K562 (cell line): ENCODE measurements at regions not wholly inside any gene's neighbourhood (a gene's known extent, or its start where the extent isn't known, plus 50 kb on each side); places are given as distances from the start of the nearest gene placed in this dataset.
A peak's percentile ranks its signal among the peaks of the same experiment; 100 is the strongest.

Source experiments
- ATAC-seq: fragments of 200-7000 bp; cut with Tn5 transposase; 3 replicates; pipeline ENCODE4 v1.9.1; 2020; ENCODE audit warnings: moderate library complexity
- BruUV-seq: library from RNA; stranded (reverse); fragments of 400-500 nt; replicated peaks from 2 replicates; lab custom pipeline; 2021; lab: Mats Ljungman, UMichigan
- CTCF ChIA-PET: fragments of 300-600 bp; formaldehyde crosslinking; extraction: SDS; loops from one replicate; lab custom pipeline; 2021; ENCODE audit warnings: low intra/inter-chr PET ratio; lab: Yijun Ruan, JAX
- POLR2A ChIA-PET: fragments of 300-600, 350-650 bp; sonication (Branson Sonifier 250); formaldehyde crosslinking; extraction: SDS; loops from one replicate; lab custom pipeline; 2021; ENCODE audit warnings: antibody characterized with exemption, inconsistent platforms; lab: Yijun Ruan, JAX
- DNase-seq, 4 experiments: peaks; one replicate each; pipeline versions ENCODE4 v3.0.0 to v3.0.0-alpha.2; 2011 to 2018; ENCODE audit warnings: low spot score in 3 of 4, mixed read lengths in 3 of 4; ENCODE audit errors: extremely low read depth in 1 of 4
- FAIRE-seq: peaks from 2 replicates; lab custom pipeline; 2011; peaks lifted over from hg19 to GRCh38; lab: Jason Lieb, UNC
- H2AFZ ChIP-seq: 2 replicates; pipeline ENCODE4 v1.6.0; 2011; ENCODE audit warnings: low read depth, low read length, control low read depth, inconsistent platforms
- H3K27ac ChIP-seq: fragments of 200-600 bp; 3 replicates; pipeline ENCODE4 v1.8.0; 2011; ENCODE audit warnings: low read depth, mild to moderate bottlenecking, control low read depth, inconsistent platforms, low read length, moderate library complexity, mixed read lengths; ENCODE audit errors: extremely low read depth
- H3K27me3 ChIP-seq, 2 experiments: fragments of 300-600 bp in 1 of 2; 2 replicates in 1 of 2; 3 replicates in 1 of 2; pipeline versions ENCODE4 v1.6.0 to v1.8.0; 2011; ENCODE audit warnings: inconsistent platforms in 2 of 2, low read length in 2 of 2, mild to moderate bottlenecking in 1 of 2, mixed read lengths in 1 of 2, moderate library complexity in 1 of 2; ENCODE audit not compliant: control insufficient read depth in 2 of 2, insufficient read depth in 2 of 2
- H3K36me3 ChIP-seq: fragments of 300-600 bp; 3 replicates; pipeline ENCODE4 v1.8.0; 2011; ENCODE audit warnings: mild to moderate bottlenecking, low read length, inconsistent platforms; ENCODE audit not compliant: control insufficient read depth, insufficient read depth
- H3K4me1 ChIP-seq, 2 experiments: fragments of 200-600 bp in 1 of 2; replicated peaks in 1 of 2; 2 replicates in 1 of 2; 3 replicates in 1 of 2; pipeline versions ENCODE4 v1.5.1 to v1.8.0; 2011; ENCODE audit warnings: inconsistent platforms in 2 of 2, low read length in 2 of 2, mild to moderate bottlenecking in 1 of 2, mixed read lengths in 1 of 2, moderate library complexity in 1 of 2; ENCODE audit not compliant: control insufficient read depth in 2 of 2, insufficient read depth in 2 of 2
- H3K4me2 ChIP-seq: 2 replicates; pipeline ENCODE4 v1.6.1; 2011; ENCODE audit warnings: low read length, control low read depth, inconsistent platforms, mixed read lengths; ENCODE audit not compliant: insufficient read depth
- H3K4me3 ChIP-seq: fragments of 200-600 bp; sonication (generic), shearing (Covaris generic); 2 replicates; pipeline ENCODE4 v1.5.1; 2016; ENCODE audit warnings: control low read depth, inconsistent platforms
- H3K79me2 ChIP-seq: fragments of 200-600 bp; 3 replicates; pipeline ENCODE4 v1.8.0; 2011; ENCODE audit warnings: low read length, inconsistent platforms; ENCODE audit not compliant: control insufficient read depth, insufficient read depth
- H3K9ac ChIP-seq, 2 experiments: 2 replicates each; pipeline versions ENCODE4 v1.6.0 to v1.6.1; 2011; ENCODE audit warnings: low read depth in 2 of 2, low read length in 2 of 2, control low read depth in 1 of 2, inconsistent platforms in 1 of 2, mild to moderate bottlenecking in 1 of 2, mixed read lengths in 1 of 2; ENCODE audit not compliant: insufficient read depth in 1 of 2
- H3K9me1 ChIP-seq: one replicate; pipeline ENCODE4 v1.6.0; 2011; ENCODE audit warnings: inconsistent platforms, mild to moderate bottlenecking, low read length, moderate library complexity; ENCODE audit not compliant: control insufficient read depth, insufficient read depth
- H3K9me3 ChIP-seq: replicated peaks from 2 replicates; pipeline ENCODE4 v1.5.1; 2011; ENCODE audit warnings: low read depth, low read length, inconsistent platforms; ENCODE audit not compliant: control insufficient read depth, insufficient read depth
- H4K20me1 ChIP-seq: replicated peaks from 2 replicates; pipeline ENCODE4 v1.6.1; 2011; ENCODE audit warnings: low read length, inconsistent platforms, mixed read lengths; ENCODE audit not compliant: control insufficient read depth, insufficient read depth
- GABPA ChIP-seq: fragments of 200-800 bp; sonication (Bioruptor generic); conservative IDR thresholded peaks from 2 replicates; pipeline ENCODE4 v1.6.1; 2016; ENCODE audit warnings: low read depth, missing genetic modification characterization, missing compliant biosample characterization
- NR2C1 ChIP-seq, 2 experiments: fragments of 450-650 bp; IDR thresholded peaks; 2 replicates each; pipeline ENCODE4 v1.6.1; 2017; ENCODE audit warnings: mild to moderate bottlenecking in 2 of 2, antibody characterized with exemption in 1 of 2, inconsistent platforms in 1 of 2, missing compliant biosample characterization in 1 of 2, missing genetic modification characterization in 1 of 2
- NR2C2 ChIP-seq, 2 experiments: fragments of 200-800 bp in 1 of 2; sonication (Bioruptor generic) in 1 of 2; sonication (generic) in 1 of 2; formaldehyde crosslinking in 1 of 2; IDR thresholded peaks; 2 replicates each; pipeline versions ENCODE4 v1.6.1 to v1.8.0; 2016 to 2022; ENCODE audit warnings: mild to moderate bottlenecking in 1 of 2, missing compliant biosample characterization in 1 of 2, missing genetic modification characterization in 1 of 2, missing genetic modification reagents in 1 of 2
- whole genome bisulfite sequencing: fragments of 100-300 bp; shearing (Covaris generic); methylation state at CpG from one replicate; pipeline ENCODE4 v1.1.6; 2016; ENCODE audit warnings: low coverage, mixed read lengths; ENCODE audit not compliant: insufficient coverage; ENCODE audit errors: missing lambda C conversion rate; 5-methylcytosine and 5-hydroxymethylcytosine counted together
- in situ Hi-C: fragments of 300-500 bp; cut with MboI; formaldehyde crosslinking; loops from 4 replicates; pipeline ENCODE4 v1.15.0; 2018; ENCODE audit warnings: inconsistent platforms, mixed read lengths
- intact Hi-C: fragments of 100-400 bp; cut with micrococcal nuclease; formaldehyde crosslinking; loops from 2 replicates; pipeline ENCODE4 v1.14.2; 2022
- TF ChIP-seq, protein P1 (sequence below), 2 experiments: fragments of 450-650 bp in 1 of 2; sonication (generic) in 1 of 2; formaldehyde crosslinking in 1 of 2; IDR thresholded peaks; 2 replicates each; pipeline versions ENCODE4 v1.7.1 to v1.9.0; 2016 to 2022; ENCODE audit warnings: inconsistent platforms in 1 of 2, mild to moderate bottlenecking in 1 of 2, missing genetic modification reagents in 1 of 2
- TF ChIP-seq, protein P2 (sequence below), 3 experiments: fragments of 200-800 bp in 1 of 3; fragments of 250-450 bp in 1 of 3; fragments of 450-650 bp in 1 of 3; sonication (Bioruptor Pico) in 1 of 3; sonication (Bioruptor generic) in 1 of 3; formaldehyde crosslinking in 1 of 3; IDR thresholded peaks; 2 replicates each; pipeline versions ENCODE4 v1.6.1 to v1.8.0; 2016 to 2022; ENCODE audit warnings: mild to moderate bottlenecking in 2 of 3, missing genetic modification characterization in 2 of 3, missing compliant biosample characterization in 1 of 3, moderate library complexity in 1 of 3

DNA sequence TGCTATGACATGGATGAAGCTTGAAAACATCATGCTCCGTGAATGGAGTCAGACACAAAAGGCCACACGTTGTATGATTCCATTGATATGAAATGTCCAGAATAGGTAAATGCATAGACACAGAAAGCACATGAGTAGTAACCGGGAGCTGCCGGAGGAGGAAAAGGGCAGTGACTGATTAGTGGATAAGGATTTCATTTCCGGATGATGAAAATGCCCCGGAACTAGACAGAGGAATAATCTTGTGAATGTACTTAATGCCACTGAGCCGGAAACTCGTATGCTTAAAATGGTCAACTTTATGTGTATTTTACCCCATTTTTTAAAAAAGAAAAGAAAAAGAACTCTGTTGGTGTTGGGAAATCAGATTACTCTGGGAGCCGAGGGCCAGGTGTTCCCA is 112.7 kb upstream of the FAM9B start:
- Histone ChIP-seq H3K27me3 (peaks cover 0 to 8% of the 10 kb centered on the region in 2 experiments; a peak in 2 of 5 replicates), H3K9me1 (no peaks in the 10 kb centered on the region), H2AFZ (no peak overlapping the region), H4K20me1 (no peaks in the 10 kb centered on the region), H3K79me2 (no peaks in the 10 kb centered on the region), H3K27ac (no peak overlapping the region), H3K4me3 (no peak overlapping the region), H3K36me3 (no peaks in the 10 kb centered on the region), H3K9me3 (no peaks in the 10 kb centered on the region), H3K4me1 (no peaks in the 10 kb centered on the region), H3K4me2 (no peak overlapping the region), H3K9ac (no peak overlapping the region)
- TF ChIP-seq, protein P1, sequence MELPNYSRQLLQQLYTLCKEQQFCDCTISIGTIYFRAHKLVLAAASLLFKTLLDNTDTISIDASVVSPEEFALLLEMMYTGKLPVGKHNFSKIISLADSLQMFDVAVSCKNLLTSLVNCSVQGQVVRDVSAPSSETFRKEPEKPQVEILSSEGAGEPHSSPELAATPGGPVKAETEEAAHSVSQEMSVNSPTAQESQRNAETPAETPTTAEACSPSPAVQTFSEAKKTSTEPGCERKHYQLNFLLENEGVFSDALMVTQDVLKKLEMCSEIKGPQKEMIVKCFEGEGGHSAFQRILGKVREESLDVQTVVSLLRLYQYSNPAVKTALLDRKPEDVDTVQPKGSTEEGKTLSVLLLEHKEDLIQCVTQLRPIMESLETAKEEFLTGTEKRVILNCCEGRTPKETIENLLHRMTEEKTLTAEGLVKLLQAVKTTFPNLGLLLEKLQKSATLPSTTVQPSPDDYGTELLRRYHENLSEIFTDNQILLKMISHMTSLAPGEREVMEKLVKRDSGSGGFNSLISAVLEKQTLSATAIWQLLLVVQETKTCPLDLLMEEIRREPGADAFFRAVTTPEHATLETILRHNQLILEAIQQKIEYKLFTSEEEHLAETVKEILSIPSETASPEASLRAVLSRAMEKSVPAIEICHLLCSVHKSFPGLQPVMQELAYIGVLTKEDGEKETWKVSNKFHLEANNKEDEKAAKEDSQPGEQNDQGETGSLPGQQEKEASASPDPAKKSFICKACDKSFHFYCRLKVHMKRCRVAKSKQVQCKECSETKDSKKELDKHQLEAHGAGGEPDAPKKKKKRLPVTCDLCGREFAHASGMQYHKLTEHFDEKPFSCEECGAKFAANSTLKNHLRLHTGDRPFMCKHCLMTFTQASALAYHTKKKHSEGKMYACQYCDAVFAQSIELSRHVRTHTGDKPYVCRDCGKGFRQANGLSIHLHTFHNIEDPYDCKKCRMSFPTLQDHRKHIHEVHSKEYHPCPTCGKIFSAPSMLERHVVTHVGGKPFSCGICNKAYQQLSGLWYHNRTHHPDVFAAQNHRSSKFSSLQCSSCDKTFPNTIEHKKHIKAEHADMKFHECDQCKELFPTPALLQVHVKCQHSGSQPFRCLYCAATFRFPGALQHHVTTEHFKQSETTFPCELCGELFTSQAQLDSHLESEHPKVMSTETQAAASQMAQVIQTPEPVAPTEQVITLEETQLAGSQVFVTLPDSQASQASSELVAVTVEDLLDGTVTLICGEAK (IDR thresholded peaks at IDR 0.05), result 0 out of 2 replicates have a peak, but pooled peaks have one; percentile 41
- TF ChIP-seq, protein P1 (CRISPR knock-in tag; IDR thresholded peaks at IDR 0.05), result no peak
- TF ChIP-seq, protein P2, sequence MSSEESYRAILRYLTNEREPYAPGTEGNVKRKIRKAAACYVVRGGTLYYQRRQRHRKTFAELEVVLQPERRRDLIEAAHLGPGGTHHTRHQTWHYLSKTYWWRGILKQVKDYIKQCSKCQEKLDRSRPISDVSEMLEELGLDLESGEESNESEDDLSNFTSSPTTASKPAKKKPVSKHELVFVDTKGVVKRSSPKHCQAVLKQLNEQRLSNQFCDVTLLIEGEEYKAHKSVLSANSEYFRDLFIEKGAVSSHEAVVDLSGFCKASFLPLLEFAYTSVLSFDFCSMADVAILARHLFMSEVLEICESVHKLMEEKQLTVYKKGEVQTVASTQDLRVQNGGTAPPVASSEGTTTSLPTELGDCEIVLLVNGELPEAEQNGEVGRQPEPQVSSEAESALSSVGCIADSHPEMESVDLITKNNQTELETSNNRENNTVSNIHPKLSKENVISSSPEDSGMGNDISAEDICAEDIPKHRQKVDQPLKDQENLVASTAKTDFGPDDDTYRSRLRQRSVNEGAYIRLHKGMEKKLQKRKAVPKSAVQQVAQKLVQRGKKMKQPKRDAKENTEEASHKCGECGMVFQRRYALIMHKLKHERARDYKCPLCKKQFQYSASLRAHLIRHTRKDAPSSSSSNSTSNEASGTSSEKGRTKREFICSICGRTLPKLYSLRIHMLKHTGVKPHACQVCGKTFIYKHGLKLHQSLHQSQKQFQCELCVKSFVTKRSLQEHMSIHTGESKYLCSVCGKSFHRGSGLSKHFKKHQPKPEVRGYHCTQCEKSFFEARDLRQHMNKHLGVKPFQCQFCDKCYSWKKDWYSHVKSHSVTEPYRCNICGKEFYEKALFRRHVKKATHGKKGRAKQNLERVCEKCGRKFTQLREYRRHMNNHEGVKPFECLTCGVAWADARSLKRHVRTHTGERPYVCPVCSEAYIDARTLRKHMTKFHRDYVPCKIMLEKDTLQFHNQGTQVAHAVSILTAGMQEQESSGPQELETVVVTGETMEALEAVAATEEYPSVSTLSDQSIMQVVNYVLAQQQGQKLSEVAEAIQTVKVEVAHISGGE (CRISPR knock-in tag; IDR thresholded peaks at IDR 0.05), result no peak
- TF ChIP-seq NR2C2 (CRISPR knock-in tag; IDR thresholded peaks at IDR 0.05) (no peak), NR2C2 (tag; IDR thresholded peaks at IDR 0.05) (peak; percentile 68), GABPA (tag) (peak; percentile 75), NR2C1 (IDR thresholded peaks at IDR 0.05) (peak; percentile 29; the same call in 1 of the 2 replicates), NR2C1 (tag; IDR thresholded peaks at IDR 0.05) (peak; percentile 47)
- ChIA-PET CTCF (no interaction called here), POLR2A (interaction anchor here (0.6 kb wide), 1 partner anchor 31 kb away, joined by 3 read pairs; no protein-coding TSS in a partner anchor)
- intact Hi-C loops (no loop called here), in situ Hi-C loops (no loop called here)
- DNase-seq, result no peak
- no peak for ATAC-seq
- WGBS, result 10% methylated on average over 9 of the region's 9 CpGs
- no peak for FAIRE-seq
- no TSS peak for BruUV-seq
